CD4-positive, alpha-beta T cell (primary cell): ENCODE measurements at regions not wholly inside any gene's neighbourhood (a gene's known extent, or its start where the extent isn't known, plus 50 kb on each side); places are given as distances from the start of the nearest gene placed in this dataset.

Experiments used
- ATAC-seq: fragments of 200-7000 bp; cut with Tn5 transposase; one replicate; pipeline ENCODE4 v1.10.0; 2022; ENCODE audit warnings: mild to moderate bottlenecking; ENCODE audit not compliant: poor library complexity
- CTCF ChIA-PET: fragments of 350-600 bp; sonication (Branson Sonifier 250); formaldehyde crosslinking; loops from one replicate; lab custom pipeline; 2021; ENCODE audit warnings: antibody characterized with exemption, inconsistent platforms; lab: Charles Lee
- POLR2A ChIA-PET: fragments of 350-600 bp; sonication (Branson Sonifier 250); formaldehyde crosslinking; loops from one replicate; lab custom pipeline; 2021; ENCODE audit warnings: antibody characterized with exemption, inconsistent platforms; lab: Charles Lee
- DNase-seq, 14 experiments: peaks; one replicate each; pipeline ENCODE4 v3.0.0-alpha.2; 2013 to 2020; ENCODE audit warnings: mixed read lengths in 2 of 14
- H3K27ac ChIP-seq, 2 donors: one replicate each; pipeline versions ENCODE4 v1.5.1 to v1.7.0; 2013; ENCODE audit warnings: low read length in 2 of 2, low read depth in 1 of 2, mild to moderate bottlenecking in 1 of 2
- H3K27me3 ChIP-seq, 2 experiments: 1 replicate in 1 of 2; 2 replicates in 1 of 2; pipeline versions ENCODE4 v1.6.1 to v1.7.0; 2013; ENCODE audit warnings: low read length in 2 of 2, control low read depth in 1 of 2, mild to moderate bottlenecking in 1 of 2, moderate library complexity in 1 of 2; ENCODE audit not compliant: insufficient read depth in 2 of 2, control insufficient read depth in 1 of 2
- H3K36me3 ChIP-seq: one replicate; pipeline ENCODE4 v1.6.1; 2013; ENCODE audit warnings: low read length, control low read depth; ENCODE audit not compliant: insufficient read depth
- H3K4me1 ChIP-seq: one replicate; pipeline ENCODE4 v1.6.1; 2013; ENCODE audit warnings: low read length, control low read depth; ENCODE audit not compliant: insufficient read depth
- H3K4me3 ChIP-seq: one replicate; pipeline ENCODE4 v1.5.1; 2013; ENCODE audit warnings: mild to moderate bottlenecking, low read length, moderate library complexity
- H3K9me3 ChIP-seq, 2 experiments: 1 replicate in 1 of 2; 2 replicates in 1 of 2; pipeline versions ENCODE4 v1.6.1 to v1.7.0; 2013; ENCODE audit warnings: low read length in 2 of 2, mild to moderate bottlenecking in 2 of 2, control low read depth in 1 of 2, moderate library complexity in 1 of 2; ENCODE audit not compliant: control insufficient read depth in 1 of 2, insufficient read depth in 1 of 2
- H3K27ac Mint-ChIP-seq: one replicate; pipeline ENCODE4 v1.8.0; 2020; ENCODE audit warnings: mixed read lengths
- H3K27me3 Mint-ChIP-seq: one replicate; pipeline ENCODE4 v1.8.0; 2021; ENCODE audit warnings: mixed read lengths
- H3K36me3 Mint-ChIP-seq: one replicate; pipeline ENCODE4 v1.8.0; 2021; ENCODE audit warnings: low read depth, mixed read lengths
- H3K4me1 Mint-ChIP-seq: one replicate; pipeline ENCODE4 v1.8.0; 2021; ENCODE audit warnings: low read depth, mixed read lengths
- H3K4me3 Mint-ChIP-seq: one replicate; pipeline ENCODE4 v1.8.0; 2020; ENCODE audit warnings: mild to moderate bottlenecking, mixed read lengths
- H3K9me3 Mint-ChIP-seq: one replicate; pipeline ENCODE4 v1.8.0; 2020; ENCODE audit warnings: mixed read lengths
- intact Hi-C, 2 experiments: fragments of 100-400 bp; cut with DNase I in 1 of 2; cut with micrococcal nuclease in 1 of 2; formaldehyde crosslinking; loops; one replicate each; pipeline versions ENCODE4 v1.15.1 to v1.9.0; 2023 to 2025; cut with DNase I, micrococcal nuclease
- TF ChIP-seq, protein P1 (sequence below): fragments of 200-600 bp; IDR thresholded peaks from one replicate; pipeline ENCODE4 v1.8.0; 2022; ENCODE audit warnings: antibody characterized with exemption, mild to moderate bottlenecking

DNA sequence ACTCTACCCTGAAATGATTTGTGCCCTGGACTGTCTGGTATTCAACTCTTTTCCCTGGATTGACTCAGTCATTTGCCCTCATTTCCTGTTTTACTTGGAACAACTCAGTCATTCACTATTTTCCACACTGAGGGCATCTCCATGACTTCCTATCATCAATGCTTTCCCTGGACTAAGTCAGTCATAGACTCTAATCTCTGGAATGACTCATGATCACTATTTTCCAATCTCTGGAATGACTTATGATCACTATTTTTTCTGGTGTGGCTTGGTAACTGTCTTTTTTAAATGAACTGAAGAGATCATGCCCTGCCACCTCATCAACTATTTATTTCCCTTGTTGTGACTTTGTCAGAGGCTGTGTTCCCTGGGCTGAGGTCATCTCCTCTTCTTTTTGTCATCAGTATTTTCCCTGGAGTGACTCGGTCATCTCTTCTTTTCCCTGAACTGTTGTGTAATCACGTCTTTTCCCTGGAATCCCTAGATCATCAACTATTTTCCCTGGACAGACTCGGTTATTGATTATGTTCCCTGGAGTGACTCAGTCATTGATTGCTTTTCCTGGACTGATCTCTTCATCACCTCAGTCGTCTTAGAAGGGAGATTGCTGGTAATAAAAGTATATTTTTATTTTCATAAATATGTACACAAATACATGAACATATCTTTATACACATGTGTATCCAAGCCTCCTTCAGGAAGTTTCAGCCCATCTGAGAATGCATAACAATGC lies 327.1 kb upstream of the VCX start:
- Histone ChIP-seq H3K27ac (no peak overlapping the region), H3K4me1 (no peaks in the 10 kb centered on the region), H3K36me3 (no peaks in the 10 kb centered on the region), H3K9me3 (no peaks in the 10 kb centered on the region), H3K4me3 (no peak overlapping the region), H3K27me3 (no peaks in the 10 kb centered on the region)
- ATAC-seq (no peak), DNase-seq (no peak)
- H3K36me3 Mint-ChIP-seq: no peaks in the 10 kb centered on the region
- no peaks in the 10 kb centered on the region for H3K9me3 Mint-ChIP-seq
- H3K27ac Mint-ChIP-seq: no peak overlapping the region
- no peak overlapping the region for H3K4me3 Mint-ChIP-seq
- ChIA-PET CTCF (no interaction called here), POLR2A (no interaction called here)
- H3K27me3 Mint-ChIP-seq: no peaks in the 10 kb centered on the region
- intact Hi-C loops: no loop called here
- no peaks in the 10 kb centered on the region for H3K4me1 Mint-ChIP-seq
- TF ChIP-seq, protein P1, sequence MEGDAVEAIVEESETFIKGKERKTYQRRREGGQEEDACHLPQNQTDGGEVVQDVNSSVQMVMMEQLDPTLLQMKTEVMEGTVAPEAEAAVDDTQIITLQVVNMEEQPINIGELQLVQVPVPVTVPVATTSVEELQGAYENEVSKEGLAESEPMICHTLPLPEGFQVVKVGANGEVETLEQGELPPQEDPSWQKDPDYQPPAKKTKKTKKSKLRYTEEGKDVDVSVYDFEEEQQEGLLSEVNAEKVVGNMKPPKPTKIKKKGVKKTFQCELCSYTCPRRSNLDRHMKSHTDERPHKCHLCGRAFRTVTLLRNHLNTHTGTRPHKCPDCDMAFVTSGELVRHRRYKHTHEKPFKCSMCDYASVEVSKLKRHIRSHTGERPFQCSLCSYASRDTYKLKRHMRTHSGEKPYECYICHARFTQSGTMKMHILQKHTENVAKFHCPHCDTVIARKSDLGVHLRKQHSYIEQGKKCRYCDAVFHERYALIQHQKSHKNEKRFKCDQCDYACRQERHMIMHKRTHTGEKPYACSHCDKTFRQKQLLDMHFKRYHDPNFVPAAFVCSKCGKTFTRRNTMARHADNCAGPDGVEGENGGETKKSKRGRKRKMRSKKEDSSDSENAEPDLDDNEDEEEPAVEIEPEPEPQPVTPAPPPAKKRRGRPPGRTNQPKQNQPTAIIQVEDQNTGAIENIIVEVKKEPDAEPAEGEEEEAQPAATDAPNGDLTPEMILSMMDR: no peak

DNA sequence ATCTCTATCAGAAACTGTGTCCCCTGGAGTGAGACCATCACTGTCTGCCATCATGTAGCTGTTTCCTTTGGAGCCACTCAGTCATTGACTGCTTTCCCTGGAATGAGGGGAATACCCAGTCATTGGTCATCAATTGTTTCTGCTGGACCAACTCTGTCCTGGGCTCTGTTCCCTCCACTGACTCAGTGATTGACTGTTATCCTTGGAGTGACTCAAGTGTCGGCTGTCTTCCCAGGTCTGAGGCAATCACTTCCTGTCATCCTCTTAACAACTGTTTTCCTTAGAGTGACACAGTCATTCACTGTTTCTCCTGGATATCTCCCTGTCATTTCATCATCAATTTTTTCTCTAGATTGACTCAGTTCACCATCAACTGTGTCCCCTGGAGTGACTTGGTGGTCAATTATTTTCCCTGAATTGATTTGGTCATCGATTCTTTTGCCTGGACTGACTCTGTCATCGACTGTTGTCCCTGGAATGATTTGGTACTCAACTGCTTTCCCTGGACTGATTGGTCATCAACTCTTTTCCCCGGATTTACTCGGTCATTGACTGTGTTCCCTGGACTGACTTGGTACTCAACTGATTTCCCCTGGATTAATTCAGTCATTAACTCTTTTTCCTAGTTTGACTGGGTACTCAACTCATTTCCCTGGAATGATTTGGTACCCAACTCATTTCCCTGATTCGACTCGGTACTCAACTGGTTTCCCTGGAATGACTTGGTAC lies 327.9 kb upstream of the VCX start:
- H3K27ac Mint-ChIP-seq: no peak overlapping the region
- H3K4me3 Mint-ChIP-seq: no peak overlapping the region
- Histone ChIP-seq H3K9me3 (no peaks in the 10 kb centered on the region), H3K4me3 (no peak overlapping the region), H3K4me1 (no peaks in the 10 kb centered on the region), H3K36me3 (no peaks in the 10 kb centered on the region), H3K27me3 (no peaks in the 10 kb centered on the region), H3K27ac (no peak overlapping the region)
- no peaks in the 10 kb centered on the region for H3K4me1 Mint-ChIP-seq
- TF ChIP-seq, protein P1: no peak
- H3K36me3 Mint-ChIP-seq: no peaks in the 10 kb centered on the region
- intact Hi-C loops: no loop called here
- H3K9me3 Mint-ChIP-seq: no peaks in the 10 kb centered on the region
- no peak for ATAC-seq
- no peaks in the 10 kb centered on the region for H3K27me3 Mint-ChIP-seq
- no peak for DNase-seq
- ChIA-PET POLR2A (no interaction called here), CTCF (no interaction called here)

DNA sequence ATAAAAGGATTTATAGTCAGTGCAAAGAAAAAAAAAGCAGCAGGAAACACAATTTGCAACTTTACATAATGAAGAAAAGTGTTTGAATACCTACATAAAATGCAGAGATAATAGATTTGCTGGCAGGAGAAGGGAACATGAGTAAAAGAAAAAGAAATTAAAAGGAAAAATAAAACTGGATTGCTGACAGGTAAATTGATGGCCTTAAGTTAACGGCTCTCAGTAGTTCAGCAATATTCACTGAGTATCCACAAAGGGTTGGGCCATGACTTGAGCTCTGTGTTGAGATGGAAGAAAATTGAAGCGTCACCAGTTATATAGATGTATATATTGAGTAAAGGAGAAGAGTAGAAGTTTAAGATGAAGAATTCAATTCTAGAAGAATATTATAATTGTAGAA lies 330.1 kb upstream of the VCX start:
- ATAC-seq: no peak

More for the DNA sequence above, 330.1 kb upstream of the VCX start:
- H3K9me3 Mint-ChIP-seq: no peaks in the 10 kb centered on the region
- no peak overlapping the region for H3K27ac ChIP-seq
- intact Hi-C loops: no loop called here
- no peaks in the 10 kb centered on the region for H3K4me1 Mint-ChIP-seq
- H3K4me3 ChIP-seq: no peak overlapping the region
- H3K27me3 Mint-ChIP-seq: no peaks in the 10 kb centered on the region
- no peak for DNase-seq
- no peaks in the 10 kb centered on the region for H3K36me3 Mint-ChIP-seq
- POLR2A ChIA-PET: no interaction called here
- CTCF ChIA-PET: no interaction called here
- H3K4me3 Mint-ChIP-seq: no peak overlapping the region
- H3K27me3 ChIP-seq: no peaks in the 10 kb centered on the region
- H3K36me3 ChIP-seq: no peaks in the 10 kb centered on the region
- no peak overlapping the region for H3K27ac Mint-ChIP-seq
- TF ChIP-seq, protein P1: no peak
- no peaks in the 10 kb centered on the region for H3K4me1 ChIP-seq
- no peaks in the 10 kb centered on the region for H3K9me3 ChIP-seq
